ENCODE measurements at regions not wholly inside any gene's neighbourhood (a gene's known extent, or its start where the extent isn't known, plus 50 kb on each side); places are given as distances from the start of the nearest gene placed in this dataset.
"Not testable (repeated sequence)": the region's sequence is repeated elsewhere in the genome, so short reads cannot be mapped to it uniquely, and the experiment has no call there.

- DNase-seq (ENCODE audit: low read depth): no peak
These were observed 408.8 kb upstream of the ACTBL2 start for GRCh38 chr5:57891443-57891842.

GRCh38 chr5:57889558-57889957 is 406.9 kb upstream of the ACTBL2 start:
- peak; percentile 4 for DNase-seq (ENCODE audit: low read depth)

- DNase-seq (ENCODE audit: low read depth): peak; percentile 29
These were observed 405.4 kb upstream of the ACTBL2 start for GRCh38 chr5:57887851-57888621.

GRCh38 chr5:57884346-57885102 is 401.9 kb upstream of the ACTBL2 start:
- no peak for DNase-seq (ENCODE audit: low read depth)

- no peak for DNase-seq (ENCODE audit: low read depth)
These were observed 397.6 kb upstream of the ACTBL2 start for GRCh38 chr5:57880216-57880615.

GRCh38 chr5:57878301-57878722 is 395.7 kb upstream of the ACTBL2 start:
- DNase-seq (ENCODE audit: low read depth): no peak

- DNase-seq (ENCODE audit: low read depth): no peak
These were observed 388.9 kb upstream of the ACTBL2 start for GRCh38 chr5:57871496-57871895.

GRCh38 chr5:57870267-57870666 is 387.7 kb upstream of the ACTBL2 start:
- not testable (repeated sequence) for DNase-seq (ENCODE audit: low read depth)

- DNase-seq (ENCODE audit: low read depth): no peak
These were observed 381.1 kb upstream of the ACTBL2 start for GRCh38 chr5:57863661-57864060.

GRCh38 chr5:57862942-57863341 is 380.3 kb upstream of the ACTBL2 start:
- DNase-seq (ENCODE audit: low read depth): no peak

GRCh38 chr5:57862471-57862911 is 379.9 kb upstream of the ACTBL2 start:
- peak; percentile 17 for DNase-seq (ENCODE audit: low read depth)

GRCh38 chr5:57859626-57860025 is 377.0 kb upstream of the ACTBL2 start:
- no peak for DNase-seq (ENCODE audit: low read depth)

GRCh38 chr5:57858905-57859304 is 376.3 kb upstream of the ACTBL2 start:
- no peak for DNase-seq (ENCODE audit: low read depth)

GRCh38 chr5:57857696-57858095 is 375.1 kb upstream of the ACTBL2 start:
- DNase-seq (ENCODE audit: low read depth): no peak

- DNase-seq (ENCODE audit: low read depth): no peak
These were observed 373.2 kb upstream of the ACTBL2 start for GRCh38 chr5:57855831-57856230.

GRCh38 chr5:57853929-57854697 is 371.5 kb upstream of the ACTBL2 start:
- no peak for DNase-seq (ENCODE audit: low read depth)

GRCh38 chr5:57850109-57850508 is 367.5 kb upstream of the ACTBL2 start:
- DNase-seq (ENCODE audit: low read depth): no peak

- DNase-seq (ENCODE audit: low read depth): no peak
These were observed 362.4 kb upstream of the ACTBL2 start for GRCh38 chr5:57845025-57845424.

- DNase-seq (ENCODE audit: low read depth): no peak
These were observed 361.8 kb upstream of the ACTBL2 start for GRCh38 chr5:57844410-57844809.

GRCh38 chr5:57843059-57843367 is 360.4 kb upstream of the ACTBL2 start:
- no peak for DNase-seq (ENCODE audit: low read depth)

- DNase-seq (ENCODE audit: low read depth): no peak
These were observed 359.9 kb upstream of the ACTBL2 start for GRCh38 chr5:57842364-57843058.

- DNase-seq (ENCODE audit: low read depth): peak; percentile 50
These were observed 359.2 kb upstream of the ACTBL2 start for GRCh38 chr5:57841676-57842363.

Measured in fibroblast of the conjunctiva (primary cell).